Fibroblast of upper back skin (primary cell): ENCODE measurements at regions not wholly inside any gene's neighbourhood (a gene's known extent, or its start where the extent isn't known, plus 50 kb on each side); places are given as distances from the start of the nearest gene placed in this dataset.

Source experiments
- DNase-seq: peaks from one replicate; pipeline ENCODE4 v3.0.0-alpha.2; 2013

DNA sequence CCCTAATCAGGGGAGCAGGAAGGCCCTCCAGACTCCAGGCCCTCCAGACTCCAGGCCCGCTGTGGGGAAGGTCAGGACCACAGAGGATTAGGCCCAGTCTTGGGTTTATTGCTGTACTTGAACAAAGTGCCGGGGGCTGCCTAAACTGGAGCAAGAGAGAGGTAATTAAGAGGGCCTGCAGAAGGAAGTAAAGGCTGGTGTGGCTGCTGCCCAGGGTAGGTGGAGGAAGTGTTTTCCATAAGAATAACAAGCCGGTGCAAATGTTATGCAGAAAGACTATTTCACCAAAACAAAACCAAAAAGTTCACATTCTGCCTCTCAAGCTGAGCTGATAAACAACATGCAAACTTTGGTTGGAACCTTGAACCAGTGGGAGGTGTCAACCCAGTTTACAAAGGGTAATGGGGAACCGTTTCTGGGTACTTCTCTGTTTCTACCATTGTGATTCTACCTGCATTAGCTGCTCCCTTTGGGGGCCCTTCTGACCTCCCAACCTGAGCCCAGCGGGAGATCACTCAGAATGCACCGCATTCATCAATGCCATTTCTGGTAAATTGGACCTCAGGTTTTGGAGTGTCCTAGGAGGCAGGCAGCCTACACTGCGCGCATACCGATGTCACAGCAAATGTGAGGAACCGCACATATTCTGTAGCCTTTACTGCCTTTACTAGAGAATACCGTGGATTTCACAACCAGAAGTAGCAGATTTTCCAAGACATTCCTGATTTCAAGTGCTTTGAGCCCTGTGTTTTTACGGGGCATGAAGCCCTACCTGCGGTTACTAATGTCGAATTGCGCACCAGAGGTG, 59.7 kb upstream of the BCOR start:
- DNase-seq, result no peak

DNA sequence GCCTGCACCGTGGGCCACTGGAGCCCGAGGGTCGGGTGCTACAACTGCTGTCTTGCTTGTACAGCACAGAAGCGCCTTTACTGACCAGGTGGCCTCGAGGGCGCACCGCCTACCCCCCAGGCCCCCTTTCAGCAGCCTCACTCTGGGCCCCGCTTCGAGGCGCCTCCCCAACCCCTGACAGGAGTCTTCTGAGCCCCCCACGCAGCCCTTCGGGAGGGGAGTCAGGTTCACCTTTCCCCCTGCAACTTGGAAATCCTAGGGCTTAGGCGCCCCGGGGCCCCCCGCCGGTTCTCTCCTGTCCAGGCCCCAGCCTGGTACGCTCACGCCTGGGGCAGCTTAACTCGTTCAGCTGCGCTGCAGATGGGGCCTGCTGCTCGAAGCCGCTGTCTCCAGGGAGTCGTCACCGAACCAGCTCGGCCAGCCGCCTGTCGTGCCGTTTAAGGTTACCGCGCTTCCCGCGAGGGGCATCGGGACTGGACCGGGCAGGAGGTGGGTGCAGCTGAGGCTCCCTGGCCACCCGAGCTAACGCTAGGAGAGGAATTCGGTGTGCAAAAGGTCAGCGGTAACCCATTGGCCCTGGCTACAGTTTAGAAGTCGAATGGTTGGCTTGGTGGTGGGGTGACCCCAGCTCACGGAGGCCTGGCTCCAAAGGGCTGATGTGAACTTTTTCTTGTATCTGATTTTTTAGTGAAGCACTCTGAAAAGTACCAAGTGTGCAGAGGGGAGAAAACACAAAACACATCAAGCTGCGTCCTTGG, 58.9 kb upstream of the BCOR start:
- no peak for DNase-seq

- no peak for DNase-seq
Observed at GRCh38 chrX:40155589-40156469, 58.1 kb upstream of the BCOR start.

DNA sequence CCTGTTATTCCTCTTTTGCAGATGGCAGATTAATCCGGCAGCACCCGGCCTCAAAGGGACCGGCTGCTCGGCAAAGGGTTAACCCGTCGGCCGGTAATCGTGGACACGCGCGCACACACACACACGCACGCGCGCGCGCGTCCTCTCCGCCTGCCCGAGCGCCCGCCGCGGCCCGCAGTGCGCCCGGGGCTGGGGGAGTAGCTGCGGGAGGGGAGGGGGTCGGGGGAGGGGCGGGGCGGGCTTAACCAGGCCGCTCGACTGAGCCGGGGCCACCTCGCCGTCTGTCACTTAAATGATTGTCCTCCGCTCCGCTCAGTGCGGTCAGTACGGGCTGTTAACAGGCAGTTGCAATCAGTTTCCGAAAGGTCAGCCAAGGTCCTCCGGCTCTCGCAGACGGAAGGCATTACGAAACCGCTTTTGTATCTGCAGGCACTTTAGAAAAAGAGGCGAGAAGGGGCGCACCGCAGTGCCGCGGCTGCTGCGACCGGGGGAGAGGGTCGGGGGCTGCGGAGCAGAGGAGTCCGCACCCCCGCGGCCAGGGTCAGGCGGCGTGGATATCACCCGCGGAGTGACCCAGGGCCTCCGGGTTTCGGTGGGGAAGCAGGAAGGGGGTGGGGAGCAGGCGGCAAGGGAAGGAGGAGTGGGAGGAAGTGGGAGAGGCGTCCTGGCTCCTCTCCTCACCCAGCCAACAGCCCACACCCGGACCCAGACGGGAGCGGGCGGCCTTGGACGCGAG, 57.3 kb upstream of the BCOR start:
- peak; percentile 48 for DNase-seq

GRCh38 chrX:40154250-40154852, 56.6 kb upstream of the BCOR start:
- DNase-seq, result peak; percentile 50

- peak; percentile 40 for DNase-seq
Observed at GRCh38 chrX:40153345-40154249, 55.8 kb upstream of the BCOR start.

- no peak for DNase-seq
Observed at GRCh38 chrX:40152741-40153344, 55.1 kb upstream of the BCOR start.

GRCh38 chrX:40152173-40152711, 54.5 kb upstream of the BCOR start:
- no peak for DNase-seq

GRCh38 chrX:40151211-40152172, 53.7 kb upstream of the BCOR start:
- DNase-seq, result no peak

- no peak for DNase-seq
Observed at GRCh38 chrX:40150503-40150902, 52.7 kb upstream of the BCOR start.

GRCh38 chrX:40149286-40150175, 51.8 kb upstream of the BCOR start:
- no peak for DNase-seq

GRCh38 chrX:40148385-40149285, 50.9 kb upstream of the BCOR start:
- DNase-seq, result peak; percentile 46

DNA sequence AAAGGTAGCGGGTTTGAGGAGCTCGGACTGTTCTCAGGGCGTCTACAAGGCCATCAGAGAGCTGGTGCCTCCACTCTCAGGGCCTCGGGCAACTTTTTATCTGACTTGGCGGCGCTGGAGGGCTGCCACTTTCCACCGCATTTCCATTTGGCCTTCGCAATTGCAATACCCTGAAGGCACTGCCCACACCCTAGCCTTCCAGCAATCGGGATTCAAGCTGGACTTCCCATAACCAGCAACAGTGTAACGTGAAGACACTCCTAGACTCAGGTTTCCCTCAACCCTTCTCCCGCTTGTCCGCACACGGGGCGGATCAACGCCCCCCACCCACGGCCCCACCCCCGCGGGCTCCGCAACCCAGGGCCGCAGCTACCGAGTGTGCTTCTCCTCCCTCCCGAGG, 50.2 kb upstream of the BCOR start:
- no peak for DNase-seq
